Lung microvascular endothelial cell (primary cell): ENCODE measurements at regions not wholly inside any gene's neighbourhood (a gene's known extent, or its start where the extent isn't known, plus 50 kb on each side); places are given as distances from the start of the nearest gene placed in this dataset.

Source experiments
- DNase-seq, 2 donors: peaks; one replicate each; pipeline versions ENCODE4 v3.0.0 to v3.0.0-alpha.2; 2010; ENCODE audit warnings: low read depth in 2 of 2

DNA sequence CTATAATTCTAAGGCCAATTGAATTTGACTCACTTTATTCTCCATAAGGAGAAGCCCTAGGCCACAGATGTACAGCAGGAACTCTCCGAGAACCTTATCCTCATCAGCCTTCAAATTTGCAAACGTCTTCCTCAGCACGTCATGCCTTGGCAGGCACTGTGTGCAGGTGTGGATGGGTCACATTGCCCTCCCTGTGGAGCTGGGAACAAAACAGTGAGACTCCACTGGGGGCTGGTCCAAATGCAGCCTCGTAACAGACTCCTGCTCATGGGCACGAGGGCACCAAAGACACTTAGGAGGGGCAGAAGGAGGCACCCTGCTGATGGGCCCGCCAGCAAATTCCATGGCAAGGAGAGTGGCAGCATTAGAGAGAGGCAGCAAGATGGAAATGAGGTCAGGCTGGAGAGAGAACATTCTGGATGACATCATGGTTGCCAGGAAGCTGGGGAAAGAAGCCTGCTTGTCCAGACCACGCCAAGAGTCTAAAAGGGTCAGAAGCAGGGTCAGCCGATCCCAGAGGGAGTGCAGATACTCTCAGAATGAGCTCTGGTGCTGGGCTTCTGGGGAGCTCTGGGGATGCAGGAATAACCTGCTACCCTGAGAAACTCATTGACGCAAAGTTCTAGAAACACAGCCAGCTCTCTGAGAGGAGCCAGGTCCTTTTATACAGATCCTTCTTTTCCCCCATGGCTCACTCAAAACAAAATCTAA, 242.2 kb downstream of the B3GLCT start:
- no peak for DNase-seq

DNA sequence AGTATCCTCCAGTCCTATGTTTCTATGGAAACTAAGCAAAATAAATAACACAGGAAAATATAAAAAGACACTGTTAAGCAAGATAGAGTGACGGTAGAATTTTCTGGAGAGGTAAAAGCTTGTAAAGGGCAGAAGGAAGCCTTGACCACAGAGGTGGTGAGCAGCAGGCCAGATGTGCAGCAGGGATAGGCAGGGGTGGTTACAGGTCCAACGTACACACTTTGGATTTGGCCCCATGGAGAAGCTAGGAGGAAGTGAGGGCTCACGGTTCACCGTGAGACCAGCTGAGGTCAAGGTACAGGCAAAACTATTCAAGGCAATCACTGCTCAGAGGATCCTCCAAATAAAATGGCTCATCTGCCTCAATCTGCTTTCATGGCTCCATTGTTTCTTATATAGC, 242.8 kb downstream of the B3GLCT start:
- no peak for DNase-seq

DNA sequence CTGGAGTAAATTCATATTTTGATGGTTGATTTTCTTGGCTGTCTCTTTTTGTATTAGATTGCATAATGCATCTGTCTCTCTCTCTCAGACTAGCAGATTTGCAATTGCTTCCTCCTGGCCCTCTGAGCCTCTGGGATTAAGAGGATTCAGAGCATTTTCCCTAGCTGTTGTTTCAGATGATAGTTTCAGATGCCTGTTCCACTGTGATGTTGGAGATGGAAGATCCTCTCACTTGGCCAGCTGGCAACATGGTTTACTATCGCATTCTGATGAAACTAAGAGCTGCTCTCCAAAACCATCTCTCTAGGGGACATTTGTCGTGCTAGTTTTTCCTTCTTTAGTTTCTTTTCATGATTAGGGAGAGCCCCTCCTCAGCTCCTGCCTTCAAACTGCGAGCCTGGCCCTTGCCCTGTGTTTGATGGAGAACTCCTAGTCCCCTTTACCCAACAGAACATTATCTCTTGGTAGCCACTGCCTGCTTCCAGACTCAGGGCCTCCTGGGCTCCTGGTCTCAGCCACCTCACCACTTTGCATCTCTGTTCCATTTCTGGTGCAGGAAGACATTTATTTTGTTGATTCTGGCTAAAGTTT, 244.6 kb downstream of the B3GLCT start:
- no peak for DNase-seq

DNA sequence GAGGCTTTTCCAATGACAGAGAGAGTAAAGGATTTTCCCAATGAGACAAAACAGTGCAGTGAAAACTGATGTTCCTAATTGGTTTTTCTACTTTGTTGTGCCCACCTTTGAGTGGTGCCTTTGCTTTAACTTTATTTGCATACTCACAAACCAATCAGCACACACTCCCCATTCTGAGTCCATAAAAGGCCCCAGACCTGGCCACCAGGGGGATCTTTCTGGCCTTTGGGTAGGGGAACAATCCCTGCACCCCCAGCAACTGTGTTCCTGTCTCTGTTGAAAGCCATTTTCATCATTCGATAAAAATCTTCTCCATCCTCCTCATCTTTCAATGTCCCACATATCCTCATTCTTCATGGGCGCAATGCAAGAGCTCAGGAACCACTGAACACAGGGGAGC, 252.8 kb downstream of the B3GLCT start:
- no peak for DNase-seq

DNA sequence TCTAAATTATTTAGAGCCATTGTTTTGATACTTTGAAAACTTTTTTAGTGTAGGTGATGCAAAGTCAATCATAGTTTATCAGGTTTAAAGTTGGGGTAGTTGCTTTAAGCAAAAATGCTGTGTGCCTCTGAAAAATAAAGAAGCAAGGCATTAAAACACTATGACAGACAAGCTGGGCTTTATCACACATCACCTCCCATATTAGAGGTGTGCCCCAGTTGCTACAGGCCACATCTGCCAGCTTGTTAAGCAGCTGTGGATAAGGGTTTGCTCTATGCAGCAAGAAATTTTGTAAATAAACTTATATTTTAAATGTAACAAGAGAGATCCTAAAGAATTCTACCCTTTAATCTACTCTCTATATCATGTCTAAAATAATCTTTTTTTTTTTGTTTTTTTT, 255.8 kb downstream of the B3GLCT start:
- DNase-seq = no peak

DNA sequence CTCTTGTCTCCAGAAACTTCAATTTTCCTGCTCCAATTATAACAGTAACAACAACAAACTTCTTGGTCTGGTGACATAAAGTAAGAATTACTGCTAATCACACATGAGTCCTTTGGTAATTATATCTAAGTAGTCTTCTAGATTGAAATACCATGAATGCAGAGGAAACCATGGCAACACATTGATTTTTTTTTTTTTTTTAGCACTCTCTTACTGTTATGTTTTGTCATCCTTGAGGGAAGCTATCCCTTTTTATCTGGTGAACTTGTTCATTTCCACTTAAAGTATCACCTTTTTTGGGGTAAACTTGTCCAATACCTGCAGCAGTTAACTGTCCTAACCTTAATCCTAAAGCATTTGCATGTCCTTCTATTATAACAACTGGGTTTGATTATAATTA, 256.3 kb downstream of the B3GLCT start:
- no peak for DNase-seq

DNA sequence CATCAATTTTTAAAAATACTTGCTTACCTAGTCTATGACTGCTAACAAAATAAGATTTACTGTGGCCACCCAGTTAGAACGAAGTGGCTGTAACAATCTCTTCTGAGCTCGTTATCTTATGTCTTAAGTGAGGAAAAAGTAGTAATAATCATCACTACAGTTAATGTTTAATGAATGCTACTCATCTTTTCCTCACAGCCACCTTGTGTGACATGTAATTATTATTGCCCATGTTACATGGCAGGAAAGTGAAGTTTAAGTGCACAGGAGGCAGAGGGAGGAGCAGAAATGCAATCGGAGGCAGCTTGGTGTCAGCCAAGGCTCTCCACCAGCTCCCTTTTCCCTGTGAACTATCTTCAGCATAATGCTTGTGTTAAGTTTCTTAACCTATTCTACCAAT, 260.3 kb downstream of the B3GLCT start:
- no peak for DNase-seq

DNA sequence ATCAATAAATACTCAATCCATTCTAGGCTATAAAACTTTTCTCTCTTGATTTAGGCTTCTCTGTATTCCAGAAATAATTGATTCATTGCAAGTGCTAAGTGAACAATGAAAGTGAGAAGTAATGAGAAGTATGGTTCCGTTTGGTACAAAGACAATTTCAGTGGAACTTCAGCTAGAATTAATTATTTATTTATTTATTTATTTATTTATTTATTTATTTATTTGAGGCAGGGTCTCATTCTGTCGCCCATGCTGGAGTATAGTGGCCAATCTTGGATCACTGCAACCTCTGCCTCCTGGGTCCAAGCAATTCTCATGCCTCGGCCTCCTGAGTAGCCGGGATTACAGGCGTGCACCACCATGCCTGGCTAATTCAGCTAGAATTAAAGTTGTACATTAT, 262.1 kb downstream of the B3GLCT start:
- DNase-seq = no peak

DNA sequence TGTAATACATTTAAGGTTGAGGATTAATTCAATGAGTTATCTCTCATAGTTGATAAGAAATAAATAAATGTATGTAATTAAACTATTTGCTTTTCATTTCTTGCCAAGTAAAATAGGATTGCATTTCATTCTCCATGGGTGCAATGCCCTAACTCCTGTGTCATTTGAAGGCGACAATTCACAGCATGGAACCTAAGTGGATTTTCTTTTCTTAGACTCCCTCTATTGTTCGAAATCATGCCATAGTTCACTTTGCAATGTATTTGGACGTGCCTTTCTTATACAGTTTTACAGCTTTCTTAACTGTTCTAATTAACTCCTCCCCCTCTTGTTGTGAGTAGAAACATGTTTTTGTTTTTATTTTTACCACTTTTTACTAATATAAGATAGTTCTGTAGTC, 263.0 kb downstream of the B3GLCT start:
- DNase-seq = no peak

DNA sequence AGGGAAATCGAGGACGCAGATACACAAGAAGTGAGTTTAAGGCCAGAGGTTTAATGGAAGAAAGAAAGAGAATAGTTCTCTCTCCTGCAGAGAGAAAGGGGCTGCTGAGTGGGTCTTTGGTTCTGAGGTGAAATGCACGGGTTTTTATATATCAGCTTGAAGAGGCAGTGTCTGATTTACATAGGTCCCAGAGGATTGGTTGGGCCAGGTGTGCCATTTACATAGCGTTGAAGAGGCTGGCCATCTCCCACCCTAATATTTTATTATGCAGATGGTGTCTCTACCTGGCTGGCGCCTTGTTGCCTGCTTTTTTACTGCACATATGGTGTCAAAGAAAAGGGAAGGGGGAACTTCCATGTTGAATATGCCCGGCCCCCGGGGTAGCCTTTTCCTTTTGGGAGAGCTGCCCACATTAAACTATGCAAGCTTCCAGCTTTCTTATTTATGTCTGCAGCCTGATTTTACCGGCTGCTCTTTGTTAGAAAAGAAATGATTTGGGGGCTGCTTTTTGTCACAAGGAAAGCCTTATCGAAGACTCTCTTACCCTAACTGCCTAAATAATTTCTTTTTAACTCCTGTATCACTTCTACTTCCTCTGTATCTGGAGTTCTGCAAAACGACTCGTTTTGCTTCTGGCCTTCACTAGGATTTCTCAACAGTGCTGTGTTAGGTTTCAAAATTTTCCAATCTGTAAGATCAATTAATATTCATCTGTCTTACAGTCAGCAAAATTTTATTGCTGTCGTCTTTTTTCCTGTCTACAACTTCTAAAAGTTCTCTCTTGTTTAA, 268.5 kb downstream of the B3GLCT start:
- DNase-seq = no peak

DNA sequence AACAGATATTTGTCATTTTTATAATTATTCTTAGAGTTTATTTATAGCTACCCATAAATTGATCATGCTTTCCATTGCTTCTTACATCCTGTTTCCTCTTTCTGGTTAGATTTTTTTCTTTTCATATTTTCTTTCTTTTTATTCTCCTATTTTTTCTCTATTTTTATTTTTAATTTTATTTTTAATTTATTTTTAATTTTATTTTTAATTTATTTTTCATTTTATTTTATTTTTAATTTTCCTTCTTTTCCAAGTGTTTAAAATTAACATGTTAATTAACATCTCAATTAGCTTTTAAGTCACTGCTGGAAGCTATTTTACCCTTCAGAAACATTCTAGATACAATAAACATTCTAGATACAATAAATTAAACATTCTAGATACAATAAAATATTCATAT, 269.6 kb downstream of the B3GLCT start:
- no peak for DNase-seq

DNA sequence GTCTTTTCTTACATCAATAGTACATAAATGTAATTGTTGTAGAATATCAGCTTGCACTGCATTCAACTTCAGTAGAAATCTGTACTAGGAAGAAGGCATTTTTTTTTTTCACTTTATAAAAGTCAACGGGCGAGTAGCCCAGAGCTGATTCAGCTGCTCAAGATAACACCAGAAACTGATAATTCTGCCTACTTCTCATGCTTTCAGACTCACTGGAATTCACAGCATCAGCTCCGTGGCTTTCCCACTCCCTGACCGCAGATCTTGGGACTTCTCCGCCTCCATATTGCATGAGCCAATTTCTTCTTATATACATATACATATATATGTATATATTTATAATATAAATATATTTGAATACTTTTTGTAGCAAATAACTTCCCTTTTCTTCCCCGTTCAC, 263.1 kb upstream of the RXFP2 start:
- no peak for DNase-seq

DNA sequence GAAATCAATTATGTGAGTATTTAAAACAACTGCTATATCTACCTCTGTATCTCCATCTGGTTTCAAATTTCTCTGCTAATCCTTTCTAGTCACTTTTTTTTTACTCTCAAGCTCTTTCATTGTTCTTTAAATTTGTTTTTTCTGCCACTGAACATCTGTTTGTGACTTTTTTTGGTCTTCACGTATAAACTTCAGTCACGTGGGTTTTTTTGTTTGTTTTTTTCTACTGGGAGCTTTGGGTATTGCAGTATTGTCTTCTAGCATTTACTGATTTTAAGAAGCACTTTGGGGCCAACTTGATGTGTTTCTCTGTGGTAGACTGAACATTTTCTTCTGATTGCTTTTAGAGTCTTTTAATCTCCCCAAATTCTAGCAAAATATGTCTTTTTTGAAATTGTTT, 262.6 kb upstream of the RXFP2 start:
- DNase-seq = no peak

DNA sequence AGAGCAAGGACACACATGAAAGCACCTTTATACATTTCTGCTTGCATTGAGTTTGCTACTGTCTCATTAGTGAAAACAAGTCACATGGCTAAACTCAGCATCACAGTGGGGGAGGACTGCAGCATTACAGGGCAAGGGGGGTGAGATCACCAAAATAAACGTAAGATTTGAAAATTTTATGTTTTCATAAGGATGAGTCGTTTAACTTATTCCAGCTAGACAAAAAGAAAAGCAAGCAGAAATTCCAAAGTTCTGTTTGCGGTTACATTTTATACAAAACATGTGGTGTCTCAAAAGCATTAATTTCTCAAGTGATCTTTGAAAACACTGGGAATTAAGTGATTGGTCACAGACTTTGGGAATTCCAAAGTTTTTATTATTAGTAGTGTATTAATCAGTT, 261.4 kb upstream of the RXFP2 start:
- no peak for DNase-seq

DNA sequence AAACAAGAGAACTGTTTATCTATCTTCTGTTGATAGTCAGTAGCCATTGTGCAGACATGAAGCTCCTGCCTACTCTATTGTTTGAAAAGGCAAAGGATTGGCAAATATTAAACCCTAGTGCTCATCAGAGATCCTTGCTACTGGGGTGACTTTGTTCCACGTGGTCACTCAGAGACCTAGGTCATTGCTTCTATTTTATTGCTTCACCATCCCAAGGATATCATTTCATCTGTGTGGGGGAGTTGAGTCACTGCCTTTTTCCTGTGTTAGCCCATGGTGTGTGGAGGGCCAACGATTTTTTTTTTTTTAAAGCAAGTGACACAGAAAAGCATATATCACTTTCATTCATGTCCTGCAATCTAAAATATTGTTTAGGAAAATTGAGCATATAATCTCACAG, 254.1 kb upstream of the RXFP2 start:
- peak in 1 of 2 donors; percentile 7 for DNase-seq

DNA sequence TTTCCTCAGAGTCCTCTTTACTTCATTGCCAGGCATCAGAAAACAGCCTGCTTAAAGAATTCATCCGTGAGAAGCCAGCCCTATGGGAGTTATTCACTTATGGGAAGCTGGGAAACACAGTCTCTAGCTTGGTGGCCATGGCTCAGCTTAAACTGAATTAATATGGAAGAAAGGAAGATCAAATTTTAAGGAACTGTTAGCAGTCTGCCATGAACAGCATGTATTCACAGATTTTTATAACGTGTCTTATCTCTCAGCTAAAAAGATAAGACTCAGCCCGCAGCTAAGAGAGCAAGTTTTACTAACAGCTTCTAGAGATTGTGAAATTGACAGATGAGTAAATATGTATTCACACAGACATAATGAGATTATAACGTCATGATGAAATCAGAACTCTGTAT, 253.7 kb upstream of the RXFP2 start:
- peak in 1 of 2 donors; percentile 25 for DNase-seq

DNA sequence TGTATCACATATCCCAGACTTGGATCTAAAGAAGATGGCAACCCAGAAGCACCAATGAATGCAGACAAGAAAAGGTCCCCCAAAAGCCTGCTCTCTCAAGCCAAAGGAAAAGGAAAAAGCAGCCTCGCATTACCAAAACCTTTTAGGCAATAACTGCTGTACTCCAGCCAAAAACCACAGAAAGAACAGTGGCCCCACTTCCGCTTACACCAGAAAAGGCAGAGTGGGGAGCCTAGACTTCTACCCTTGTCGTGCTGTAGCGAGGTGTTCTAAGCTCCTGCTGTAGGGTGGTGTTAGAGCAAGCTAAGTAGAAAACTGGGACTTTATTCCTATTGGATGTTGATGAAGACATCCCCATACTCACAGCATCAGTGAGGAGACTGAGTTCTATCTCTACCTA, 244.0 kb upstream of the RXFP2 start:
- no peak for DNase-seq

DNA sequence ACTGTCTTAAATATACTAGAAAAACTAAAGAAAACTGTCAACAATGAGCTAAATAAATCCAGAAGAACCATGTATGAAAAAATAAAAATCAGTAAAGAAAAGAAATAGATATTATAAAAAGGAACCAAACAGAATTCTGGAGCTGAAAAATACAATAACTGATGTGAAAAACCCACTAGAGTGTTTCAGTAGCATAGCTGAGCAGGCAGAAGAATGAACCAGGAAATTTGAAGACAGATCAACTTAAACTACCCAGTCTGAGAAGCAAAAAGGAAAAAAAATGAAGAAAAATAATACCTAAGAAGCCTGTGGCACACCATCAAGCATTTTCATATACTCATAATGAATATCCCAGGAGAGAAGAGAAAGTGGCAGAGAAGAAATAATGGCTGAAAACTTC, 240.1 kb upstream of the RXFP2 start:
- DNase-seq = no peak

DNA sequence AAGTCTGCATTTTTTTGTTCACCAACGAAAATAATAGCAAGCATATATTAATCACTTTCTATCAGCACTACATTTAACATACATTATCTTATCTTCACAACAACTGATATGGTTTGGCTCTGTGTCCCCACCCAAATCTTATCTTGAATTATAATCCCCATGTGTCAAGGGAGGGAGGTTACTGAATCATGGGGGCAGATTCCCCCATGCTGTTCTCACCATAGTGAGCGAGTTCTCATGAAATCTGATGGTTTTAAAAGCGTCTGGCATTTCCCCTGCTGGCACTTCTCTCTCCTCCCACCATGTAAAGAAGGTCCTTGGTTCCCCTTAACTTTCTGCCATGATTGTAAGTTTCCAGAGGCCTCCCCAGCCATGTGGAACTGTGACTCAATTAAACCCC, 235.7 kb upstream of the RXFP2 start:
- DNase-seq = no peak

DNA sequence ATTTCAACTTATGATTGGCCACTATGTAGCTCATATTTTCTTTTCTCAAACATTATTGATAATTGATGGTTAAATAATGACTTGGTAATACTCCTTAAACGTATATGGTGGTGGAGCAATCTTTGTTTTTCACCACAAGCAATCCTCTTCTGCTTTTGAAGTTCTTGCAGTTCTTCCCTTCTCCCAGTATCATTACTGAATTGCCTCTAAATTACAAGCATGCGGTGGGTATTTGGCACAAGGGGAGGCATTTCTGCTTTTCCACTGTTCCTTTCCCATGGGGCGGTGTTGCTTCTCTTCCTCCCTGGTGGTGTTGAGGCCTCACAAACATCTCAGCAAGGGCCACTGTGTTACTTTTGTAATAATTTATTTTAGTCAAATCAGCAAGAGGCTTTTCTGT, 234.4 kb upstream of the RXFP2 start:
- no peak for DNase-seq

DNA sequence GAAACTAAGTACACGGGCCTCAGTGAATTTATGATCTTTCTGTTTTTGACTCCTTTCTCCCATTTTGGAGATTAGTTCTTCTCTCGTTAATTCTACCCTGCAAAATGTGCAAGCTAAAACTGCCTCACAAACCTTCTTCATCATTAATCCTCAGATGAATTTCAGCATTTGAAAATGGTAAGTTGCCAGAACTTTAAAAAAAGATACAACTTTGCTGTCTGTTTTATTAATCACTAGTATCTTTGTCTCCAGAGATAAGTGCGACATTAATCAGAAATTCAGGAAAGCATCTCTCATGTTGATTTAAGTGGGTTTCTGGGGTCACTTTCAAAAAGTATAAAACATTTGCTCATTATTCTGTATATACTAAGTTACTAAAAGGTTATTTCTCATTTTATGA, 227.0 kb upstream of the RXFP2 start:
- DNase-seq = no peak

DNA sequence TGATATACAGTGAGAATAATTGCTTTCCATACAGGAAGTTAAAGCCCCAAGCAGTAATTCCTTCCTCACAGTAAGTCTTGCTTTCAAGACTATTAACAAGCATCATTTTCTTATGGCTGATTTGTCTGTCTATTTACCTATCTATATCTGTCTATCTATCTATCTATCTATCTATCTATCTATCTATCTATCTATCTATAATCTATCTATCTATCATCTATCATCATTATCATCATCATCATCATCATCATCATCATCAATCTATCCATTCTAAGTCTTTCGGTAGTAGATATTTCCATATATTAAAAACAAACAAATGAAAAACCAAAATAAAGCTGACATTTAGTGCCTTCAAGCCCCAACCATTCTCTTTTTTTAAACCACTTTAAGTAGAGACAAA, 224.4 kb upstream of the RXFP2 start:
- DNase-seq = no peak

DNA sequence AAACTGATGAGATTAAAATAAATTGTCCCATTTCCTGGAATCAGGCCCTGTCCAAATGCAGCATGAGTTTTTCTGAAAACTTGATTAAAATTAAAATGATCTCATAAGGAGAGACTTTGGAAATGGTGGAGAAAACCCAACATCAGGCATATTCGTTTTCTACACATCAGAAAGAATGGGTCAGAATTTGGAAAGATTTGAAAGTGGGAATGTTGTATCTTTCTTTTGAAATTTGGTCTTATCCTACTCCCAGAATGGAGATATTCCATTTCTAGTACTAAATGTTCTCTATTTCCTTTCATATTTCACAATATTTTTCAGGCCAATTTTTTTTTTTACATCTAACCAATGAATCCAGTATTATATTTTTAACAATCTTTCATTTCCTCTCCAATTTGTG, 223.9 kb upstream of the RXFP2 start:
- DNase-seq = no peak
